GM12891 (cell line): ENCODE measurements at regions not wholly inside any gene's neighbourhood (a gene's known extent, or its start where the extent isn't known, plus 50 kb on each side); places are given as distances from the start of the nearest gene placed in this dataset.

Experiments
- POLR2A ChIP-seq: IDR thresholded peaks from 2 replicates; pipeline ENCODE4 v1.6.1; 2011; ENCODE audit warnings: low read depth, low read length, control low read depth
- POLR2AphosphoS5 ChIP-seq: IDR thresholded peaks from 2 replicates; pipeline ENCODE4 v1.6.1; 2011; ENCODE audit warnings: low read depth, low read length, control low read depth
- TAF1 ChIP-seq: IDR thresholded peaks from 2 replicates; pipeline ENCODE4 v1.6.1; 2011; ENCODE audit warnings: low read depth, low read length, control low read depth

- no peak for TF ChIP-seq POLR2AphosphoS5
- TF ChIP-seq POLR2A: no peak
- TF ChIP-seq TAF1: no peak
Measured at GRCh38 chr5:104793755-104794080, 1231.1 kb upstream of the NUDT12 start.
